GM19099 (cell line): ENCODE measurements at regions not wholly inside any gene's neighbourhood (a gene's known extent, or its start where the extent isn't known, plus 50 kb on each side); places are given as distances from the start of the nearest gene placed in this dataset.

Experiments
- POLR2A ChIP-seq: IDR thresholded peaks from 3 replicates; pipeline ENCODE4 v1.6.1; 2011; ENCODE audit warnings: low read depth; ENCODE audit not compliant: insufficient read length; ENCODE audit errors: extremely low read depth

DNA sequence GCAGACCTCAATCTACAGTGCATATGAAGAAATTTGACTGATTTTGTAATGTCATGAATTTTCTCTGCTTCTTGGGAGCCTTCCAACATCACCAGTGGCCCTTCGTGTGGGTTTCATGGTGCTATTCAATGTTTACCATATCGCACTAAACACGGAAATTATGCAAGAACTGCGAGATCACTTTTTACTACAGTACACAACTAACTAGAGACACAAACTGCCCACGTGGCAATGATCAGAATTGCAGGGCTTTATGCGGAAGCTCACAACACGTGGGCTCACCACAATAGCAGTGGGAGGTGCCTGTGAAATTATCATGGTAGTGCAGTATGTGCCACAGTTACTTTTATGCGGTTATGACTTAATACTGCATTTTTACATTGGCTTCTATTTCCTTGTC lies 449.7 kb upstream of the KLF6 start:
- no peak for TF ChIP-seq POLR2A

DNA sequence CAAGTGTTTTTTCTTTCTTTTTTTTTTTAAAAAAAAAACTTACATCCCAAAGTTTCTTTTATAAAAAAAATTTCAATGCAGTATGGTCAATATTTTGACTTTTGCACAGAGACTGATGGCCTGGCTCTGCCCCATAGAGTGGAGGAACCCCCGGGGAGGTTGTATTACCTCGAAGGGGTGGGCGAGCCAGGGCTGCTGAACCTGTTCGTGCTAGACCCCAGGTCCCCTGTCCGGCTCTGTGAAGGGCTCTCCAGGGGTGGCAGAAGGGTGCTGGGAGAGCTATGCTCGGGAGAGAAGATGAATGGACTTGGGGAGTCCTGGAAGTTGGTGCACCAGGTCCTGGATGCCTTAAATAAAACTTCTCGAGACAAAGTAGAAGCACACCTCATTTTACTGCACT lies 446.4 kb upstream of the KLF6 start:
- no peak for TF ChIP-seq POLR2A

DNA sequence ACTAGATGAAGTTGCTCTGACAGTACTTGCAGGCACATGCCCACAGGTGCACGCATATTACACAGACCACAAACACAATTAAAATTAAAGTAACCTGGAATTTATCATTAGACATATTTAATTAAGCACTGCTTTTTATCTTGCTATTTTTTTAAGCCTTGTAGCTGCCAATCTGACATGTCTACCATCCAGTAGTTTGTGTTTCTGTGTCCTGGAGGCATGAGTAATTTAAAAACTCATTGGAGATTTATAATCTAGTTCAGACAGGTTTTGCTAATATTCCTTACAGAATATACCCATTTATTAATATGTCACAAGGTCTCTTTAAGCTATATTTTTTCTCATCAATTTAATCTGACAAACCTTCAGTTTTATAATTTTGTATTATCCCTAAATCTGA lies 445.0 kb upstream of the KLF6 start:
- TF ChIP-seq POLR2A = no peak

DNA sequence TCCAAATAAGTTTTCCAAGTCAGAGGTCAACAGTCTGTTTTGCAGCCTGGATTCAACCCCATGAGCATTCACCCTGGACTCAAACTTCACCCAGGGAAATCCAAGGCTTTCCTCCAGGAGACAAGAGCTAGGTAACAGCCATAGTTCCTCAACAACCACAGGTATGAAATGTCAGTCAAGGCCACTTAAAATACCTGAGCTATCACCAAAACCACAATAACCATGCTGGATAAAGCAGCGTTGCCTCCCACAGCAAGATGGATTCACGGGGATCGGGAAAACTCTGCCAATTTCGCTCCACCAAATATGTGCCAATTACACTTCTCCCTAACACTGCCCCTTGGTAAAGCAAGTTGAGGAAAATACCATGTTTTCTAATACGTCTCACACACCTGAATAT lies 444.1 kb upstream of the KLF6 start:
- TF ChIP-seq POLR2A = no peak

DNA sequence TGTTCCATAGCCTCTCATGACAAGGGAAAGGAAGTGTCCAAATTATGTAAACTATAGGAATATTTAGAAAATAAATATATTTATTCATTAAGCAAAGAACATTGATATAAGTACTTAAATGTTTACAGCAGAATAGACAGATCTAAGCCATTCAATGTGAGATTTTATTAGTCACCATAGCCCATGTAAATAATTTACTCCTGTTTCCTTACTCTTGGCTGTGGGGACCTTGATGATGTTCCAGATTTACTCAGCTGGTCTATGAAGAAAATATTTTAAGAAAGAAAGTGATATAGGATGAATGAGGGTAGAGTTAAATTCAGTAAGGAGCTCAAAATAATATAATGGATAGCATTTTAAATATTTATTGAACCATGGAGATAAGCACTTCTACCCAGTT lies 442.6 kb upstream of the KLF6 start:
- no peak for TF ChIP-seq POLR2A

DNA sequence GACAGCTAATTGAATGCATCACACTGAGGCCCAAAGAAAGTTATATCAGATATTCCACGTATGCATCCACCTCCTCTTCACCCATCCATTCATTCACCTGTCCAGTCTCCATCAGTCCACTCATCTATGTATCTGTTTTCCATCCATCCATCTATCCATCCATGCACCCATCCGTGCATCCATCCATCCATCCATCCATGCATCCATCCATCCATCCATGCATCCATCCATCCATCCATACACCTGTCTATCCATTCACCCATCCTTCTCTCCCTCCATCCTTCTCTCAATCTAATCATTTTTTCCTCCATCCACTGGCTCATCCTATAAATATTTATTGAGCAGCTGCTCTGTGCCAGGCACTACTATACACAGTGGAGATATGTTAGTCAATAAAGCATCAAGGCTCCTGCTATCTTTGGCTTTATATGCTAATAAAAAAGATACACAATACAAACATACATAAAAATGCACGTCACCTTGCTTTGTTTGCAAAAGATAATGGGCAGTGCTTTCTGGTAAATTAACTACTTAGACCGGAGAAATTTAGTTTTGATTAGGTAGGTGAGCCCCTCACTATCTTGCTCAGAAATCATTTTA lies 442.0 kb upstream of the KLF6 start:
- no peak for TF ChIP-seq POLR2A

DNA sequence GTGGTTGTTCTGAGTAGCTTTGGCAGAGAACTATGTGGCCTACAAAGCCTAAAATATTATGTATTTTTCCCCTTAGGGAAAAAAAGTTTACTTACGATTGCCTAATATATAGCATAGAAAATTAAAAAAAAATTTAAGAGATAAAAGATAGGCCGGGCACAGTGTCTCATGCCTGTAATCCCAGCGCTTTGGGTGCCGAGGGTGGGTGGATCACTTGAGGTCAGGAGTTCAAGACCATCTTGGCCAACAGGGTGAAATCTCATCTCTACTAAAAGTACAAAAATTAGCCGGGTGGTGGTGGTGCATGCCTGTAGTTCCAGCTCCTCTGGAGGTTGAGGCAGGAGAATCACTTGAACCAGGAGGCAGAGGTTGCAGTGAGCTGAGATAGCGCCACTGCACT lies 439.2 kb upstream of the KLF6 start:
- TF ChIP-seq POLR2A = no peak

DNA sequence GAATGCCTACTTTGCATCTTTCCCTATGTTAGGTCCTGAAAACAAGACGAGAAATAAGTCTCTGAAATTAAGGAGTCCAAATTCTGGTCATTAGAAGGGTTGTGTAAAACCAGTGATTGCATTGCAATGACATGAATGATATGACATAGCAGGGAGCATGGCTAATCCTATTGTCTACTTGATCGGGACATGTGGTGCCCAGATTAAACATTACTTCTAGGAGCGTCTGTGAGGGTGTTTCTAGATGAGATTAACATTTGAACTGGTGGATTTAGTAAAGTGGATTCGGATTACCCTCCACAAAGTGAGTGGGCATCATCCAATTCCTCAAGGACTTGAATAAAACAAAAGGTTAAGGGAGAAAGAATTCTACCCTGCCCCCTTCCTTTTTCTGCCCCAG lies 434.9 kb upstream of the KLF6 start:
- no peak for TF ChIP-seq POLR2A

DNA sequence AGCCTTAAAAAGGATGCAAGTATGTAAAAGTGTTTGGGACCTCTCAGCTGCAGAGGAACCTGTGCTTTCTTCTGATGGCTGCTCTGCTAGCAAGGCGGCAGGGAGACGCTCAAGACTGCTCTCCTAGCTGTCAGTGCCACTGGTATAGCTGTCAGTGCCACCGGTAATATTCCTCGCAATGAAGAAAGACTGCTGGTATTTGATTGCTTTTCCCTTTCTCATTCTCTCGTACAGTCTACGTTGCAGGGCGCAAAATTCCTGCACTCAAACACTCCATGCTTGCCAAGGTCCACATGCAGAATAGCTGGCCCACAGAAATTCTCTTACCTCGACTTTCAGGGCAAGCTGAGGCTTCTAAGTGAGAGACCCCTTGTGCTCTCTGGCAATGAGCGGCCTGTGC lies 432.6 kb upstream of the KLF6 start:
- no peak for TF ChIP-seq POLR2A

DNA sequence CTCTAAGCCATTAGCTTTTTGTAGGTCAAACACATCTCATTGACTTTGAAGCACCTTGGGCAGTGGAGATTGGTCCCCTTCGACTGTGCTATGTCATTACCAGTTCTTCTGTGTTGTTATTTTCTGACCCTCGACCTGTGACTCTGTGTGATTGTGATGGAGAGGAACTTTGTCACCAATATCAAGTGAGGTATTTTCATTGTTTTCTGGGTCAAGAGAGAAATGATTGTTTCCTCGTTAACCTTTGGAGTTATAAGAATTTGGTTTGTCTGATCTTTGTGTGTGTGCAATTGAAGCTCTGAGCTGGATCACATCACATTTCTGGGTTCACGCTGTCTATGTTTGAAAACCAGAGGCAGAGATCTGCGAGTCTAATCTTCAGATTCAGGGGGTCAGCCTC lies 432.2 kb upstream of the KLF6 start:
- no peak for TF ChIP-seq POLR2A

DNA sequence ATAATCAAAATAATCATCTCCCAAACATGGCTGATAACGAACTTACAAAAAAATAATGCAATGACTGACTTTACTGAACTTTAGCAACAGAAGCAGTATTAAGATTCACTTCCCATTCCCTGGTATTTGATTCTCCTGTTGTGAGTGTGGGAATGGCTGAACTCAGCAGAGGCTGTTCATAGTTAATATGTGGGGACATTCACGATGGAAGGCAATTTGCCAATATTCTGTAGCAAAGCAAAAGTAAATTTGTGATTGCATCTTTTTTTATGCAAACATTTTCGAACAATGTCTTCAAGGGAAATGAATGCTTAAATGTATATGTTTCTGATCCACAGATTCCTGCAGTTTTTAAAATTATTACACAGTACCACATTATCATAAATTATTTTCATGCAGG lies 431.7 kb upstream of the KLF6 start:
- TF ChIP-seq POLR2A = no peak

DNA sequence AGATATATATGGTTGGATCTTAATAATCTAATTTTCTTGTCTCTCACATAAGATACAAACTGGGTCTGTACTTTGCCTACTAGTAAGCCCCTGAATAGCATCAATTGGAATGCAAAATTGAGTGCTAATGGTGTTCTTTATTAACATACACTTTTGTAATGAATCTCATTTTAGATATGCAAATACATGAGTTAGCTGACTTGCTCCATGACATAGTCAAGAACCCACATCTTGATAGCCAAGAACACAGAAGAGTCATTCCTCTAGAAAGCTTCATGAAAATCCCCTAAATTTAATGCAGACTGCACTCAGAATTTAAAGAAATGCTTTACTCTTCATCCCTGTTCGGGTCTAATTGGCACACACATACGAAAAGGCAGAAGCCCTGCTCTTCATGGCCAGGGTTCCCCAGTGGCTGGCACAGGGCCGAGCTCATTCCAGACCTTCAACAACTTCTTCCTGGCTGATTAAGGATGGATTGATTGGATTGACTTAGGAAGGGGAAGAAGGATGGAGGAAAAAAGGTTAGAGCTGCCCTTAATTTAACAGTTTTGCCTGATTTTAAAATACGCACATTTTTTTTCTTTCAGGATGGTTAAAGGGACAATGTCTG lies 431.1 kb upstream of the KLF6 start:
- no peak for TF ChIP-seq POLR2A

DNA sequence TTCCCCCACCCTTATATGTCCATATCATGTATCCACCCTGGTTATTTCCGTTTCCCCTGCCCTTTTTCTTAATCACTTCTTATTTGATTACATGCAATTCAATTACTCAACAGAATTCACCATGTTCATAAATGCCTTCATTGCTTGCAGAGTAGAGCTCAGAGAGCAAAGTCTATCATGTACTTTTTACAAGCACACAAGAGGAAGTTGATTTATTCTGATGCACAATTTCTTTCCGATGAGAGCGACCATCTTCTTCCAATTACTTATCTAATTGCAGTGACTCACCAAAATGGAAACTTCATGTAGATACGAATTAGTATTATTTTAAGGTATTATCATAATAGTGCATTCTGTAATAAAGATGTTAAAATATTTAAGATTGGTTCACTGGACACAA lies 430.5 kb upstream of the KLF6 start:
- TF ChIP-seq POLR2A = no peak

DNA sequence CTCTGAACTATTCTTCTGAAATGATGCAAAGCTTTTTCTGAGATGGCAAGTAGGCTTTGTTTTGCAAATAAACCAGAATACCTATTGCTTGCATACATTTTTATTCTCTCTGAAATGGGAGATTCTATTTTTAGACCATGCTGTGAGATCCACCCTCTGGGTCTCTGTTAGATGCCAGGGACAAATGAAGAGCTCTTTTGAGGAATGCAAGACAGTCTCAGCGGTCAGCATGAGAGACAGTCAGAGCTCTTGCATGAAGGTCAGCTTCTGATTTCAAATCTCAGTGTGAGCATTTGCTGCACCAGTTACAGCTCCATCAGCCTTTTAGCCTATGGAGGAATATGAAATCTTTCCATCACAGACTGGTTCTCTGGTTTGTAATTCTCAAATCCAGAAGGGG lies 429.9 kb upstream of the KLF6 start:
- TF ChIP-seq POLR2A = no peak

DNA sequence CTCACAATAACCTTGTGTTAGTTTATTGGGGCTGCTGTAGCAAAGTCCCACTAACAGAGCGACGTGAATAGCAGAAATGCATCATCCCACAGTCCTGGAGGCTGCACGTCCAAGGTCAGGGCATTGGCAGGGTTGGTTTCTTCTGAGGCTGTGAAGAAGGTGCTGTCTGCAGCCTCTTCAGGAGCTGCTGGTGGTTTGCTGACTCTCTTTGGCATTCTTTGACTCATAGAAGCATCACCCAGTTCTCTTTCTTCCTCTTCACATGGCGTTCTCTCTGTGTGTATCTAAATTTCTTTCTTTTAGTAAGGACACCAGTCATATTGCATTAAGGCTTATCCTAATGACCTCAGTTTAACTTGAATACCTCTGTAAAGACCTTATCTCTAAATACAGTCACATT lies 428.4 kb upstream of the KLF6 start:
- no peak for TF ChIP-seq POLR2A

DNA sequence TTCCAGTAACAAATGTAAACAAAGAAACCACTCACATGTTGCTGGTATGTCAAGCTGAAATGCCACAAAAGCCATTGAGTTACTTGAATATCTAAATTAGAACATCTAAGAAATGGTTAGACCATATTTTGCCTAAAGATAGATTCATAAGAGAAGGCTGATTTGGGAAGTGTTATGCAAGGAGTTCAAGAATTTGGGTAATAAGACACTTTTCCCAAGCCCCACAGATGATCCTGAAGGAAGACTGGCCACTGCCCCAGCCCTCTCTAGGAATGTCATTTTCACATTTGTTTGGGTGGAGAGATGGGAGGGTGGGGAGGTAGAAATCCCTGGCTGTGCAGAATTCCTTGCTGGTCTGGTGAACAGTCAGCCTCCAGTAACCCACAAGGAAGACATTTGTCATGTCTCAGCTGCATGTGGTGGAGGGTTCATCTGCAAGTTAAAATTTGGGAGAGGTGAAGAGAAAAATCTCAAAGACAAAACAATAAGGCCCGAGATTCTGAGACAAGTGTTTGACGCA lies 427.2 kb upstream of the KLF6 start:
- no peak for TF ChIP-seq POLR2A

DNA sequence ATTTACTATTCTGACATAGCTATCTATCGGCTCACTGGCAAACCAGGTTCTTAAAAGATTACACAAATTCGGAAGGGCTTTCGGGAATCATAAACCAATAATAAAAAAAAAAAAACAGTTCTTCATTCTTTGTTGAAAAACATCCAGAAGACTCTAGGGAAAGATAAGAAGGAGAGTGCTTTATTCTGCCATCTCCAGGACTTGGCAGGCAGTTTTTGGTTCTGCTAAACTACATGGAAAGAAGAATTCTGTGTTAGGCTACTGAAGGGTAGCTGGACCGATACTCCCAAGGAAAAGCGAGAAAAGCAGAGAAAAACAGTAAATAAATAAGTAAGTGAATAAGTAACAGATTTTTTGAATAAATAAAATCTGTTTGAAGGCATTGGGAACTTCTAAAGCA lies 423.5 kb upstream of the KLF6 start:
- no peak for TF ChIP-seq POLR2A
